T47D (cell line): ENCODE measurements at regions not wholly inside any gene's neighbourhood (a gene's known extent, or its start where the extent isn't known, plus 50 kb on each side); places are given as distances from the start of the nearest gene placed in this dataset.
"Not testable (repeated sequence)": the region's sequence is repeated elsewhere in the genome, so short reads cannot be mapped to it uniquely, and the experiment has no call there.

Experiments
- DNase-seq, 2 experiments: peaks; one replicate each; pipeline versions ENCODE4 v3.0.0 to v3.0.0-alpha.2; 2011 to 2012; ENCODE audit warnings: low read depth in 1 of 2, low spot score in 1 of 2
- JUND ChIP-seq: IDR thresholded peaks from 2 replicates; pipeline ENCODE4 v1.6.1; 2012; ENCODE audit warnings: low read depth
- in situ Hi-C: cut with HindIII; loops from 2 replicates; pipeline ENCODE4 v1.10.0; 2016; ENCODE audit warnings: low sequenced_read_pairs, low pct_unique_long_range_greater_than_20kb

- in situ Hi-C loops, result no loop called here
- no peak for TF ChIP-seq JUND
- no peak for DNase-seq
Measured at GRCh38 chr2:17413036-17413435, 105.2 kb downstream of the RAD51AP2 start.

GRCh38 chr2:17401096-17401495 is 117.1 kb downstream of the RAD51AP2 start:
- no peak for DNase-seq
- in situ Hi-C loops, result no loop called here
- TF ChIP-seq JUND, result no peak

GRCh38 chr2:17398770-17399169 is 119.5 kb downstream of the RAD51AP2 start:
- in situ Hi-C loops, result no loop called here
- no peak for DNase-seq
- no peak for TF ChIP-seq JUND

GRCh38 chr2:17388798-17389197 is 129.4 kb downstream of the RAD51AP2 start:
- no peak for DNase-seq
- no peak for TF ChIP-seq JUND
- in situ Hi-C loops, result no loop called here

GRCh38 chr2:17387591-17387990 is 130.6 kb downstream of the RAD51AP2 start:
- TF ChIP-seq JUND, result no peak
- in situ Hi-C loops, result no loop called here
- no peak for DNase-seq

GRCh38 chr2:17386771-17387170 is 131.5 kb downstream of the RAD51AP2 start:
- no peak for DNase-seq
- TF ChIP-seq JUND, result no peak
- in situ Hi-C loops, result no loop called here

GRCh38 chr2:17380003-17380402 is 138.2 kb downstream of the RAD51AP2 start:
- DNase-seq, result no peak
- in situ Hi-C loops, result no loop called here
- TF ChIP-seq JUND, result no peak

- TF ChIP-seq JUND, result no peak
- DNase-seq, result no peak
- in situ Hi-C loops, result no loop called here
Measured at GRCh38 chr2:17375262-17375661, 143.0 kb downstream of the RAD51AP2 start.

- DNase-seq, result no peak
- TF ChIP-seq JUND, result no peak
- in situ Hi-C loops, result no loop called here
Measured at GRCh38 chr2:17373741-17374140, 144.5 kb downstream of the RAD51AP2 start.

- in situ Hi-C loops, result no loop called here
- no peak for DNase-seq
- no peak for TF ChIP-seq JUND
Measured at GRCh38 chr2:17373041-17373440, 145.2 kb downstream of the RAD51AP2 start.

GRCh38 chr2:17363846-17364245 is 154.4 kb downstream of the RAD51AP2 start:
- no peak for TF ChIP-seq JUND
- no peak for DNase-seq
- in situ Hi-C loops, result no loop called here

- no peak for DNase-seq
- in situ Hi-C loops, result no loop called here
- no peak for TF ChIP-seq JUND
Measured at GRCh38 chr2:17362956-17363355, 155.3 kb downstream of the RAD51AP2 start.

GRCh38 chr2:17355608-17356329 is 162.5 kb downstream of the RAD51AP2 start:
- in situ Hi-C loops, result no loop called here
- no peak for TF ChIP-seq JUND
- no peak for DNase-seq

GRCh38 chr2:17353263-17353662 is 165.0 kb downstream of the RAD51AP2 start:
- in situ Hi-C loops, result no loop called here
- no peak for DNase-seq
- TF ChIP-seq JUND, result no peak

GRCh38 chr2:17342692-17343091 is 175.5 kb downstream of the RAD51AP2 start:
- in situ Hi-C loops, DNase-seq: not testable (repeated sequence)
